Islet of Langerhans (tissue), 1 donor: ENCODE measurements at regions not wholly inside any gene's neighbourhood (a gene's known extent, or its start where the extent isn't known, plus 50 kb on each side); places are given as distances from the start of the nearest gene placed in this dataset.

Experiments
- FAIRE-seq: peaks from one replicate; lab custom pipeline; 2011; peaks lifted over from hg19 to GRCh38; lab: Jason Lieb, UNC

GRCh38 chr7:19206721-19207120, 61.5 kb upstream of the FERD3L start:
- FAIRE-seq = no peak

GRCh38 chr7:19203686-19204085, 58.5 kb upstream of the FERD3L start:
- FAIRE-seq = no peak

DNA sequence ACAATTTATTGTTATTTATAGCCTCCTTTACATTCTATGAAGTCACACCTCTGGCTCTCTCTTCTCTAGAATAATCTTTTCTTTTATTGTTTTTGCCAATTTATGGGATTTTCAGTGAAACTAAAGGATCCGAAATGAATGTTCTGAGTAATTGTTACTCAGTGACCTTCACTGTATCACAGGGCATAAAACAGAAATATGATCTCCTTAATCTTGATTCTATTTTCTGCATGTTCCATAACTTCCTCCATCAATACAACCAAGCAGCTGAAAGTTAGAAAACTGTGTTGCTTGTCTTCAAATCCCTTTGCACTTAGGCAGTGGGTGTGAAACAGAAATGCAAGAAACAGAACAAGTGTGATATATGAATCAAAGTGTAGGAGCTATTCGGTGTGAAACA, 57.4 kb upstream of the FERD3L start:
- no peak for FAIRE-seq
